GM19043 (cell line): ENCODE measurements at regions not wholly inside any gene's neighbourhood (a gene's known extent, or its start where the extent isn't known, plus 50 kb on each side); places are given as distances from the start of the nearest gene placed in this dataset.

Source experiments
- ATAC-seq: cut with Tn5 transposase; IDR thresholded peaks from one replicate; pipeline ENCODE4 v1.9.1; 2021; ENCODE audit warnings: low read depth; ENCODE audit not compliant: unreplicated experiment

DNA sequence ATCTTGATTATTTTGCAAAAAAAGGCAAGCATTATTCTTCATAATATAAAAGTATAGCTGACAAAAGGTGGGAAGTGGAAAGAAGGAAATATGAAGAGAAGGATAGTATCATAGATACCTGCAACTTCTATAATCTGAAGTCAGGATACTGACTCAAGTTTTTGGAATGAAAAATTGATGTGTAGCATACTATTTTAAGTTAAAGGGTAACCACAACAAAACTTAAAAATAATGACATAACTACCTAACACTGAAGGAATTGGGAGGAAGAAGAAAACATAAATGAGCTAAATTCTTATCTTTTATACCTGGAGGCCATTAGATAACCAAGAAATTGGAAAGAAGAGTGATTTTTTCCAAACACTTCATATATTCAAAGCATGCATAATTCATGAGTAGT is 51.8 kb upstream of the TLE1 start:
- no peak for ATAC-seq

DNA sequence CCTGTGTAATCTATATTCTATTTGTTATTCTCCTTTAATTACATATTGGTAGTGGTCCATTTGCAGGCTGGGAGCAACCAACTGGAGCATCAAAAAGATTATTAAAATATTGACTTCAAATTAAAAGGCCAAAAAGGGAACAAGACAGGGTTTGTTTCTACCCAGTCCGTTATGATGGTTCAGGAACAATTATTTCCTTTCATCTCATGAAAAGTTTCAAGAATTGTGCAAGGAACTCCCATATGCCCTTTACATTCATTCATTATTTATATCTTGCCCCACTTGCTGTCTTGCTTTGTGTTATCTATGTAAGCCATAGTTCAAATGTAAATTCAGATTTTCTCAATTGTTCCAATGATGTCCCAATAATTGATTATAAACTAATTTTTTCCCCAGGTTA is 58.7 kb upstream of the TLE1 start:
- ATAC-seq, result no peak

DNA sequence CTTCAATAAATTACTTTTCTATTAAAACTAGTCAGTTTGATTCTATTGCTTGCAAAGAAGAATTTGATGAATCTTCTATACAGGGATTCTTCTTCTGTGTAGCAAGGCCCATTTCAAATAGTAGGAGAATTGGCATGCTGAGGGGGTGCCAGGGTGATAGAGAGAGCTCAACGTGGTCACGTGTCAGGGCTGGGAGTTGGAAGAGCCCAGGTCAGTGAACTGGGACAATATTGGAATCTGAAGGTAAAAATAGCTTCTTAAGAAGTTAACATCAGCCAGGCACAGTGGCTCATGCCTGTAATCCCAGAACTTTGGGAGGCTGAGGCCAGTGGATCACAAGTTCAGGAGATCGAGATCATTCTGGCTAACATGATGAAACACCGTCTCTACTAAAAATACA is 64.1 kb upstream of the TLE1 start:
- ATAC-seq, result no peak

DNA sequence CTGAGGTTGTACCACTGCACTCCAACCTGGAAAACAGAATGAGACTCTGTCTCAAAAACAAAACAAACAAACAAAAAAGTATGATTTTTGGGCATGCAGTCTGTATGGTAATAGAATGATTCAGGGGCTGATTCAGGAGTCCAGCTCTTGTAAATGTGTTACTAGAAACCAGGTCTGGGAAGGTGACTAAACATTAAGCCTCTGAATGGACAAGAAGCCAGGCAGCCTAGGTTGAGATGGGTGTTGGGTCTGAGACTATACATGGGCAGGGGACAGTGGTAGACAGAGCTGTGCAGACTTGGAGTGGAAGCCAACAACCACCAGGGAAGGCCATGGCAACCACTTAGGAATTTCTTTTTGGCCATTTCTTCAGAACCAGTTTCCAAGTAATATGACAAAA is 64.9 kb upstream of the TLE1 start:
- no peak for ATAC-seq

DNA sequence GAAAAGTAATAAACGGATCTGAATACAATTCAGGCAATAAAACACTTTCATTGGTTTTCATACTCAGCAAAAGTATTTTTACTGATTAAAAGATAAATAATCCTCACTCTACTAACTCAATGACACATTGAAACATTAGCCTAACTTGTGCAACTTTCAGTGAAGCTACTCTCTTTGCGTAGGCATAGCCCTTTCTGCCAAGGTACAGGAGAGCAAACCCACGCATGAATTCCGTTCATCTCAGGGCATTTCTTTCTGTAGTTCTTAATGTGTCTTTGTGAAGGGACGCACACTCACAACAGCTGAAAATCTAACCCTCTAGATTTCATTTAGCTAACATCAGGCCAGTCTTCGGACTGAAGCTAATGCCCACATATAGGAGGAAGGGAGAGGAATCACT is 66.4 kb upstream of the TLE1 start:
- ATAC-seq, result no peak

DNA sequence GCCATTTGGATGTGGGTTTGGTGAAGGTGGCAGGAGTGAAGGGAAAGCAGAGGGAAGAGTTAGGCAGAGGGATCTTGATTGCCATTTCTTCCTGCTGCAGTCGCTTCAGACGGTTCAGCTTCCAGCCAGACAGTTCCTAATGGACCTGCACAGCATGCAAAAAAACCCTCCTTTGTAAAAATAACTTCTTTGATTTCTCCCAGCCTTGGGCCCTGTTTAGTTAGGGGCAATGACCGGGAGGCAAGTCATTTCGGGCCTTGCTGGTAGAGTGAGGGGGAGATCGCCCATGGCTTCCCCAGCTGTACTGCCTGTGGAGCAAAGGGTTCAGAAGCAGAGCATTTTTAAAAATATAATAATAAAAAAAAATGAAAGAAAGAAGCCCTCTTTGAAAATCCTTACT is 67.2 kb upstream of the TLE1 start:
- no peak for ATAC-seq

DNA sequence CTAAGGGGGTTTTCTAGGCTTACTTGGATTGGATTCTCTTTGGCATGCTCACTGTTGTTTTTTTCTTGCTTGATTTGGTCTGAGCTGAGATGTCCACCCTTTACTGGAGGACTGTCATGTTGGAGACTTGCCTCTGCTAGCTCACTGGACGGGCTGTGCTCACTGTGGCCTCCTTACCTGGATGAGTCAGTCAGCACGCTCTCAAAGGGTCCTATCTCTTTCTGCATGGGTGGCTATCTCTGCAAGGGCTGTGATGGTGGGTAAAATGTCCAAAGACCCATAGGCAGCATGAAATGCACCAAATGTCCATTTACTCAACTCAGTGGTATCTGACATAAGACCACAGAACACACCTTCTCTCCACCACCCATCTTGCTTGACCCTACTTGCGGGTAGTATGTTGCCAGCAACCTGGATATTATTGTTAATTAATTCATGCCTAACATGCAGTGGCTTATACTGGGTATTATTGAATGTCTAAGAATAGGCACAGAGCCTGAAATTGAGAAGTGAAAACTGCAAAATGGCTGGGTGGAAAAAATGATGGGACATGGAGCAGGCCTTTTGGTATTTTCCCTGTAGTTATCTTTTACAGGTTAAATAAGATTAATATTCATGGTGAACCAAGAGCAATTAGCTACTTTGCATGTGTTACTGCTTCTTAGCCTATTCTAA is 68.9 kb upstream of the TLE1 start:
- no peak for ATAC-seq

DNA sequence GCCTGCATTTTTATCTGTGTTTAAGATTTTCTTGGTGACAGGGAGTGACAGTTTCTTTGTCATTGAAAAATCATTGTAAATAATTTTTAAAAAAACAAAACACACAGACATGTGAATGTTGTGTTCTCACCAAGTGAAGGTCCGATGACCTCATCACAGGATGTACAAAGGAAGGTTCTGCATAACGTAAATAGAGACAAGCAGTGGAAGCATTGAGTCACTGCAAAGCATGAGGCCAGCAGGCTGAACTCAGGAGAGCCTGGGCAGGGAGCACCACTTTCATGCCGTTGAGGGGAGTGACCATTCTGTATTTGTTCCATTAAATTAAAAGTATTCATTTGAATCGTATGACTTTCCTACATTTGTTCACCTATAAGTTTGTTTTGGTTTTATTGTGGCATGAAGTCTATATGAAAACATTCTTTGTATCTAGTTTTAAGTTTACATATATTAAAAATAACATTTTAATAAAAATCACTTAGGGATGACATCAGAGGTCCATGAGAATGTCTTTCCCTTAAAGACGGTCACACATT is 70.4 kb upstream of the TLE1 start:
- ATAC-seq, result no peak

DNA sequence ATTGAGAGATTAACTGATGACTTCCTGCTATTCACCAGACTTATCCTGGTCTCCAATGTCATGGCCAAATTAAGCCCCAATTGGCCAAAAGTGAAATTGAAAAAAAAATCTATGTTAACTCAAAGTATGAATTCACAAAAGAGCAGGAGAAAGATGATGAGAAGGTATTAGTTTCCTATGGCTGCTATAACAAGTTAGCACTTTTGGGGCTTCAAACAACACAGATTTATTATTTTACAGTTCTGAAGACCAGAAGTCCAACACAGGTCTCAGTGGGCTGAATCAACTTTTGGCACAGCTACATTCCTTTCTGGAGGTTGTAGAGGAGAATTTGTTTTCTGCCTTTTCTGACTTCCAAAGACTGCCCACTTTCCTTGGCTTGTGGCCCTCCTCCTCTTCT is 78.6 kb upstream of the TLE1 start:
- ATAC-seq, result no peak

DNA sequence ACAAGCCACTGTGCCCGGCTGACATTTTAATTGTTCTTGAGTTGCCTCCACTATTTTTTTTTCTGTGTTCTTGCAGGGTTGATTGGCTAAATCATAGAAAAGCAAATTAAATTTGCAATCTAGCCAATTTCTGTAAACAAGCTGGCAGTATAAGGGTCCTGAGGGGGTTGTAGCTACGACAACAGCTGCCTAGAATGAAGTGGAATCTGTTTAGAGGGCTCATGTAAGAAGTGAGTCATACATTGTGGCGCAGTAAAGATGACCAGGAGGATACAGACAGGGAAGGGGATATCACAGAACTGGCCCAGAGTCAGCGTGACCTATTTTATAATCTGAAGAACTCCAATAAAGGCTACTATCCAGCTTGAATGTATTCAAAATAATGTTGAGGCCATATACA is 82.2 kb upstream of the TLE1 start:
- ATAC-seq, result no peak

DNA sequence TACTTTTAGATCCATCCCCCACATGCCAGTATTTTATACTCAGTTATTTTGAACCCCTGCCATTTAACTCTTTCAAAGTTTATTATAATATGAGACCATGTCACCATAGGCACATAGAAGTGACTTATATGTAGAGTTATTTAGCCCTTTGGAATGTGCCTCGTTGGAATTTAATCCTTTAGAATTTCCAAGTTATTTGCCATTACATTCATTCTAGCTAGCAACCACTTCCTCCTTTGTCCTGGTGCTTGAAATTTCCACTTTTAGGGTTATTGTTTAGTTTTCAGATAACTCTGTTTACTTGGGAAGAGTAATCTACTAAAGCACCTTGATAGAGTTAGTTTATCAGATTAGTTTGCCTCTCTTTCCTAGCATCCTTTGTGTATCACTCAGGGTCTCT is 82.8 kb upstream of the TLE1 start:
- no peak for ATAC-seq

DNA sequence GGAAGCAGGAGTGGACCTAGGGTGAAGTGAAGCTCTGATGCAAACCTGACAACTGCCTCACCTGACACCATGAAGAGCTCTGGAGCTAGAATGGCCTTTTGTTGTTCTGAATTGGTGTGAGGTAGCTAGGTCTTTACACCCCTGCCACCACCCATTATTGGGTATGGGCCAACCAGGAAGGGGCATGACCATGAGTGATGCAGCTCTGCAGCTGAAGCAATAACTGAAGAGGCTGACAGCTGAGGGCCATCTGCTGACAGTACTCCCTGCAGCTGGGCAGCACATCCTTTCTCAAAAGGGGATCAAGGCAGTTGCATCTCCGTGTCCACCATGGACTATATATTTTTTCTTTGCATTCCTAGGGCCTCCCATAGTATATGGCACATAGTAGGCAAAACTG is 87.0 kb upstream of the TLE1 start:
- no peak for ATAC-seq

DNA sequence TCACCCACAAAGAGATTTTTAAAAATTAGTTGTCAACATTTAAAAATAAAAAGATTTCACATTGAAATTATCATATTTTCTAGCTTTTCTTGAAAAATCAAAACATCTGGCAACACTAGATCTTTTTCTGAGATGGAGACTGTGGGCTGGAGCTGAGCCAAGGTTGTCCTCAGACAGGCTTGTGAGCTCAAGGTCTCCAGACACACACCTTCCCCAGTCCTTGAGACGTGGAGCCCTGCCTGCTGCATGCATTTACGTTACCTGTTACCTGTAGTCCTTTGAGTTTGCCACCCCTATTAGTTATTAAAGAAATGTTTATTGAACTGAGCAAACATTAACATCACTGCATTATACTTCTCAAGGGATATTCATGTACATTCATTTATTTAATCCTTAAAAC is 87.5 kb upstream of the TLE1 start:
- ATAC-seq, result no peak

DNA sequence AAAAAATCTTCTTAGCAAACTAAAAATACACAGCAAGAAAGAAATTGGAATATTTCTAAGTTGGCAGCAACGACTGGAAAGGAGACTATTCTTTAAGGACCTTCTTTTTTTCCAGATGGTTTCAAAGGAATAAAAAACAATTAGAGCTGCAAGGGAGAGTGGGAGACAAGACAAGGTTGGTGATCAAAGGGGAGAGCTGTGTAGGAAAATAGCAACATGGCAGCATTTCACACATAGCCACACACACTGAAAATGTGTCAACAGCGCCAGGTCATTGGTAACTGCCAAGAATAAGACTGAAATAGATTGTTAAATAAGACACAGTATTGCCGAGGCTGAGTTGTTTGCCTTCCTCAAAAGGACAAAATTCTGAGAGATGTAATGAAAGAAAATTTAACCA is 88.1 kb upstream of the TLE1 start:
- no peak for ATAC-seq

DNA sequence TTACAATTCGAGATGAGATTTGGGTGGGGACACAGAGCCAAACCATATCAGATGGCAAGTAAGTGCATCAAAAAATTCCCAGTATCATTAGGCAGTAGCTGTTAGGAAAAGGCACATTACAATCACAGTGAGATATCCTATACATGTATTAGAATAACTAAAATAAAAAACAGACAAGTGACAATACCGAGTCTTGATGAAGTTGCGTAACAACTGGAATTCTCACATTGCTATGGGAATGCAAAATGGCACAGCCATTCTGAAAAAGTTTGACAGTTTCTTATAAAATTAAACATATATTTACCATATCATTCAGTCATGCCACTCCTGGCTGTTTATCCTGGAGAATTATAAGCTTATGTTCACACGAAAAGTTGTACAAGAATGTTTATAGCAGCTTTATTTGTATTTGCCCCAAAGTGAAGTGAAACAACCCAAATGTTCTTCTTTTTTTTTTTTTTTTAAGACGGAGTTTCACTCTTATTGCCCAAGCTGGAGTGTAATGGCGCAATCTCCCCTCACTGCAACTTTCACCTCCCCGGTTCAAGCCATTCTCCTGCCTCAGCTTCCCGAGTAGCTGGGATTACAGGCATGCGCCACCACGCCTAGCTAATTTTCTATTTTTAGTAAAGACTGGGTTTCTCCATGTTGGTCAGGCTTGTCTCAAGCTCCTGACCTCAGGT is 93.1 kb upstream of the TLE1 start:
- no peak for ATAC-seq

DNA sequence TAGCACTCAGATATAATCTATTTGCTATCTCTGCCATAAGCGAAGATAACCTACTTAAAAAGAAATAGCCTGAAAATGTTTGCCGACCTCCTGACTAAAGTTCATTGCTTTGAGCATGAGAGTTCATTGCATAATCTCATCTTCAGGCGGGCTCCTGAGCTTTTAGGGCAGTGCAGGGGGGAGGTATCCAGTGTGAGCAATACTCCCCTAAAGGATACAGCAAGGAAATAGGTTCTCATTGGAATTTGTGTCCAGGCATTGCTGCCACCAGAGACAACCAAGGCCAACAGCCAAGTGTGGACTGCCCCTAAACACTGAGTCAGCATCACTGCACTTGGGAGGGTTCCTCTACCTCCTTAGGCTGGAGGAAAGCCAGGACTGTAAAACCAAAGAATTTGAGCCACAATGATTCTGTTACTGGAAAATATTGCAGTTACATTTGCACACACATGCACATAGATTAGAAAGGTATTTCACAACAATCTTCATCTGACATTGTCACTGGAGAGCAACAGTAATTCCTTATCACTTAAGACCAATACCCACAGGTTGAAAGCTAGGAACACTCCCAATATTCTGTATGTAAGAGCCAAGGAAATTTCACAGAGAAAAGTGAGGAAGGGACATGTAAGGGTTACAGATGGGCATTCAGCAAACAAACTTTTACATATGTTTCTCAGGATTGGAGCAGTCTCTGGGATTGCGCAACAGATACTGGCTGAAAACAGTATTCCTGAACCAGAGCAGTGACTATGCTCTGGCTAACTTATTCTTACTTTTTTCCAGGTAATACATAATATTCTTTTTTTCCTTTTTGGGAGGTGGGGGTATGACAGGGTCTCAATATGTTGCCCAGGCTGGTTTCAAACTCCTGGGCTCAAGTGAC is 98.6 kb upstream of the TLE1 start:
- ATAC-seq, result no peak

DNA sequence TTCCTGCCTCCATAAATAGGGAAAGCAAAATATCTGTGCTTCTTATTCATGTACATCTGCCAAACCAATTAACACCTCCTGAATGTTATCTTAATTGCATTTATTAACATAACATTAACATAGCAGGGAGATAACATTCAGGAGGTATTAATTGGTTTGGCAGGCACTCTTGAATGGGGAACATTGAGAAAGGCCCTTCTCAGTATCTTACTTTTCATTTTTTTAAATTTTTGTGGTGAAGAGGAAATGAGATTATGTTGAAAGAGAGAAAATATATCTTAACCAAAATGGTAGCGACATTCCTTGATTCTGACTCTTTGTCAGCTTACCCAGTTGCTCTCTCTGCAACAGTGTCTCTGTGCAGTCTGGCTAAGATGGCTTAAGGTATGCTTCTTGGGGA is 100.4 kb upstream of the TLE1 start:
- no peak for ATAC-seq

DNA sequence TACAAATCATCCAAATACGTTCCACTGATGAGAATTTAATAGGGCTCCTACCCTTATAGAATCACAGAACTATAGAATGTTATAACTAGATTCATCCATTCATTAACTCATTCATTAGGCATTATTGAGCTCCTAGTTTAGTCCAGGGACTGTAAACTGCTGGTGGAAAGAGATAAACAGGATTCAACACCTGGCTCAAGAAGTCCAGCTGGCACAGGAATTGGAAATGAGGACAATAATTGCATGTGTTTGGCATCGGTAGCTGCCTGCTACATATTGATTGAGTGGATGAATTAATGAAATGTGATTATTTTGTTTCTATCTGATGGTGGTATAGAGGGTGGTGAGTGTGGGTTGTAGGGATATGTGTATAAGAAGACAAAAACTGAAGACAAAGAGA is 100.8 kb upstream of the TLE1 start:
- ATAC-seq, result no peak

DNA sequence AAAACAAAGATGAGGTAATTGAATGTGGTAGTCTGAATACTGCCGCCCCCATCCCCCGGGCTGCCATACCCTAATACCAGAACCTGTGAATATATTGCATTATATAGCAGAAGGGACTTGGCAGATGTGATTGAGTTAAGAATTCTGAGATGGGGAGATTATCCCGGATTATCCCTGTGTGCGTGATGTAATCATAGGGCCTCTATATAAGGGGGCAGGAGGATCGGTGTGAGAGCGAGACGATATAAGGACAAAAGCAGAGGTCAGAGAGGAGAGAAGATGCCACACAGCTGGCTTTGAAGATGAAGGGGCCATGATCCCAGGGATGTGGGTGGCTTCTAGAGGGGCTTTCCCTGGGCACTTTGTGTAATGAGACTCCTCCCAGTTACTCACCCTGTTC is 101.7 kb upstream of the TLE1 start:
- ATAC-seq, result no peak

DNA sequence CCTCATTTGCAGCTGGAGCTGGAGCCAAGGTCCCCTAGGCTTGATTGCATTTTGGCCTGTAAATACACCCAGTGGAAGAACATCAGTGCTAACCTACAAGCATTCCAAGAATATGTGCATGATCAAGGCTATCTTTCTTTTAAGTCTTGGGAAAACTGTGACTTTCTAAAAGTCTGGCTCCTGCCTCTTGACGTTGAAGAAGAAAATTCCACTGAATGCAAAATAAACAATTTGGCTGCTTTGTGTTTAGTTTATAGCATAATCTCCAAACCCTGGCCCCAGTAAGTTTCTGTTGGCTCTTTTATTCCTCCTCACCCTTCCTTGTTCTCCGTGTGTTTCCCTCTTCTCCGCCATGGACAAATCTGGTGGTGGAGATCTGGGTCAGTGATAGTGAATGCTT is 109.3 kb upstream of the TLE1 start:
- no peak for ATAC-seq

DNA sequence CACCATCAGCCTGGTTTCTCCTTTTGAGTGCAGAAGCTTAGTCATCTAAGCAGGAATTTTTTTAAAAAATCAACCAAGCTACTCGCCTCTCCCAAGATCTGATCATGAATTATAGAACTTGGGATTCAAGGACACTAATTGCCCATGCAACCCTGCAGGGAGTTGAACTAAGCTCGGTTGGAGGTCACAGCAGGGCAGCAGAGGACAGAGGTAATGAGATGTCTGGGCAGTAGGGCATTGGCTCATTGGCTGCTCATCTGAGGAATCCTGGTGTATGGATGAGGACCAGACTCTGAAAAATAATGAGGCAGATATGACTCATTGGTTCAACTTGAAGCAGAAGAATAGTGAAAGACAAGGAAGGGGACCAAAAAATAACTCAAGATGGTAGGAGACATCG is 111.8 kb upstream of the TLE1 start:
- ATAC-seq, result no peak

DNA sequence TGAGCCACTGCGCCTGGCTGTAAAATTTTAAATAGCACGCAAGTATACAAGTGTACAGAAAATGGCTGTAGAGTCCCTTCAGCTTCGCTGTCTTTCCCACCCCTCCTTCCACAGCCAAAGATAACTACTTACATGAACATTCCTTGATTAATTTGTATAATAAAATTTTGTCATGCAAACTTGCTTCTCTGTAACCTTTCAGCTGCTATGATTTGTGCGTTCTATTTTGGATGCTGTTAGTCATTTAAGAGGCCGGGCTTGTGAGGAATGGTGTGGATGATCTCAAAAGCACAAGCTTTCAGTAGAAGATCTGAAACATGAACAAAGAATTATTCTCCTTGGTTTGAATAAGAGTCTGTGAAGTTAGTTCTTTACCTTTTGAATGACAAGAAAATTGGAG is 115.0 kb upstream of the TLE1 start:
- ATAC-seq, result no peak
